HFFc6 (cell line): ENCODE measurements at regions not wholly inside any gene's neighbourhood (a gene's known extent, or its start where the extent isn't known, plus 50 kb on each side); places are given as distances from the start of the nearest gene placed in this dataset.
"Not testable (repeated sequence)": the region's sequence is repeated elsewhere in the genome, so short reads cannot be mapped to it uniquely, and the experiment has no call there.

Experiments used
- DNase-seq: peaks from one replicate; pipeline ENCODE4 v3.0.0-alpha.2; 2018
- H3K27ac Mint-ChIP-seq: 2 replicates; pipeline ENCODE4 v1.8.0; 2020; ENCODE audit warnings: mild to moderate bottlenecking, mixed read lengths
- H3K27me3 Mint-ChIP-seq: 2 replicates; pipeline ENCODE4 v1.8.0; 2021; ENCODE audit warnings: mild to moderate bottlenecking, moderate library complexity, mixed read lengths; ENCODE audit not compliant: insufficient read depth
- H3K36me3 Mint-ChIP-seq: 2 replicates; pipeline ENCODE4 v1.8.0; 2021; ENCODE audit warnings: low read depth, mixed read lengths
- H3K4me1 Mint-ChIP-seq: 2 replicates; pipeline ENCODE4 v1.8.0; 2020; ENCODE audit warnings: low read depth, mixed read lengths
- H3K4me3 Mint-ChIP-seq: 2 replicates; pipeline ENCODE4 v1.8.0; 2020; ENCODE audit warnings: mild to moderate bottlenecking, moderate library complexity, mixed read lengths
- H3K9me3 Mint-ChIP-seq: 2 replicates; pipeline ENCODE4 v1.8.0; 2020; ENCODE audit warnings: mild to moderate bottlenecking, mixed read lengths
- CTCF ChIP-seq: fragments of 200-600 bp; sonication (generic); IDR thresholded peaks from 2 replicates; pipeline ENCODE4 v1.5.0; 2021; ENCODE audit warnings: antibody characterized with exemption, mild to moderate bottlenecking

- TF ChIP-seq CTCF, result no peak
- Mint-ChIP-seq H3K4me3 (no peak overlapping the region), H3K27ac (no peak overlapping the region), H3K4me1 (no peaks in the 10 kb centered on the region), H3K36me3 (0 out of 2 replicates have a peak, but pooled peaks cover 4% of the 10 kb centered on the region), H3K9me3 (peaks cover 6% of the 10 kb centered on the region; the same call in 1 of the 2 replicates), H3K27me3 (peaks cover 11% of the 10 kb centered on the region)
- DNase-seq, result no peak
Measured at GRCh38 chr5:17333755-17334154, 116.3 kb downstream of the BASP1 start.

GRCh38 chr5:17336054-17336453 lies 118.6 kb downstream of the BASP1 start:
- Mint-ChIP-seq H3K36me3 (0 out of 2 replicates have a peak, but pooled peaks cover 4% of the 10 kb centered on the region), H3K4me3 (no peak overlapping the region), H3K27me3 (peaks cover 14% of the 10 kb centered on the region), H3K4me1 (no peaks in the 10 kb centered on the region), H3K27ac (no peak overlapping the region), H3K9me3 (peaks cover 6% of the 10 kb centered on the region; the same call in 1 of the 2 replicates)
- no peak for TF ChIP-seq CTCF
- DNase-seq, result no peak

- H3K27ac Mint-ChIP-seq, H3K9me3 Mint-ChIP-seq, H3K4me3 Mint-ChIP-seq, H3K36me3 Mint-ChIP-seq, H3K4me1 Mint-ChIP-seq, DNase-seq: not testable (repeated sequence)
- H3K27me3 Mint-ChIP-seq, result peaks cover 16% of the 10 kb centered on the region
Measured at GRCh38 chr5:17336723-17337122, 119.3 kb downstream of the BASP1 start.

GRCh38 chr5:17339841-17340240 lies 122.4 kb downstream of the BASP1 start:
- H3K4me3 Mint-ChIP-seq, result no peak overlapping the region
- H3K4me1 Mint-ChIP-seq, result peaks cover 11% of the 10 kb centered on the region
- TF ChIP-seq CTCF, result no peak
- H3K27me3 Mint-ChIP-seq, result peaks cover 19% of the 10 kb centered on the region
- H3K36me3 Mint-ChIP-seq, result 0 out of 2 replicates have a peak, but pooled peaks cover 4% of the 10 kb centered on the region
- no peak for DNase-seq
- no peak overlapping the region for H3K27ac Mint-ChIP-seq
- peaks cover 6% of the 10 kb centered on the region; the same call in 1 of the 2 replicates for H3K9me3 Mint-ChIP-seq

GRCh38 chr5:17340379-17340778 lies 122.9 kb downstream of the BASP1 start:
- Mint-ChIP-seq H3K36me3 (0 out of 2 replicates have a peak, but pooled peaks cover 4% of the 10 kb centered on the region), H3K4me3 (no peak overlapping the region), H3K9me3 (peaks cover 6% of the 10 kb centered on the region; the same call in 1 of the 2 replicates), H3K27ac (no peak overlapping the region), H3K27me3 (peaks cover 19% of the 10 kb centered on the region), H3K4me1 (peaks cover 11% of the 10 kb centered on the region)
- no peak for DNase-seq
- TF ChIP-seq CTCF, result no peak

- Mint-ChIP-seq H3K36me3 (0 out of 2 replicates have a peak, but pooled peaks cover 4% of the 10 kb centered on the region), H3K4me1 (peaks cover 11% of the 10 kb centered on the region), H3K27me3 (peaks cover 19% of the 10 kb centered on the region), H3K4me3 (no peak overlapping the region), H3K27ac (no peak overlapping the region), H3K9me3 (peaks cover 6% of the 10 kb centered on the region; the same call in 1 of the 2 replicates)
- no peak for TF ChIP-seq CTCF
- no peak for DNase-seq
Measured at GRCh38 chr5:17340819-17341218, 123.4 kb downstream of the BASP1 start.
